ACC112 (cell line): ENCODE measurements at regions not wholly inside any gene's neighbourhood (a gene's known extent, or its start where the extent isn't known, plus 50 kb on each side); places are given as distances from the start of the nearest gene placed in this dataset.

Experiments used
- H2AFZ ChIP-seq: fragments of 200-600 bp; sonication (generic); one replicate; pipeline ENCODE4 v1.6.0; 2017; ENCODE audit warnings: antibody characterized with exemption, low read length; ENCODE audit not compliant: unreplicated experiment
- H3K27ac ChIP-seq: fragments of 200-600 bp; sonication (generic); 2 replicates; pipeline ENCODE4 v1.5.1; 2014; ENCODE audit warnings: low read depth, mild to moderate bottlenecking, antibody characterized with exemption, low read length, moderate library complexity
- H3K27me3 ChIP-seq: fragments of 200-600 bp; sonication (generic); 2 replicates; pipeline ENCODE4 v1.6.1; 2014; ENCODE audit warnings: mild to moderate bottlenecking, antibody characterized with exemption, low read length, moderate library complexity, mixed read lengths; ENCODE audit not compliant: insufficient read depth
- H3K36me3 ChIP-seq: fragments of 200-600 bp; sonication (generic); 2 replicates; pipeline ENCODE4 v1.6.1; 2016; ENCODE audit warnings: mild to moderate bottlenecking, antibody characterized with exemption, low read length, moderate library complexity, mixed read lengths; ENCODE audit not compliant: insufficient read depth
- H3K4me1 ChIP-seq: fragments of 200-600 bp; sonication (generic); one replicate; pipeline ENCODE4 v1.6.1; 2016; ENCODE audit warnings: low read length, mixed read lengths; ENCODE audit not compliant: insufficient read depth, unreplicated experiment, control insufficient read depth
- H3K4me3 ChIP-seq: fragments of 200-600 bp; sonication (generic); 2 replicates; pipeline ENCODE4 v1.5.1; 2014; ENCODE audit warnings: mild to moderate bottlenecking, low read depth, low read length
- H3K79me2 ChIP-seq: fragments of 200-600 bp; sonication (generic); one replicate; pipeline ENCODE4 v1.6.0; 2016; ENCODE audit warnings: low read length; ENCODE audit not compliant: control insufficient read depth, unreplicated experiment, insufficient read depth

DNA sequence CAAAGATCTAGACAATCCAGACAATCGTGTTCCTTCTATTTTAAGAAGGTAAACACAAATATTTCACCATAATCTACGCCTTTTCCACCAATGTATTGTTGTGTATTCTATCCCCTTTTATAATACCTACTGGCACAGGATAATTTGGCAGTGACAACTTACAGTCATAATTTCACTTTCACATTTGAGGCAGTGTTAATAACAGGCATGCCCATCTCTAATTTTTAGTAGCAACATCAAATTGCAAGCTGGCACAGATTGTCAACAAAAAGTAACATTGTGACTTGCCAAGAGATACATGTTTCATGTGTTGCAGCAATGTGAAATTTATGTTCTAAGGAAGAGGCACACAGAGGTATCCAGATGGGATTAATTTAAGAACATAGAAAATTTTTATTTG lies 912.5 kb upstream of the PABPC4L start:
- Histone ChIP-seq H3K27me3 (no peaks in the 10 kb centered on the region), H3K36me3 (no peaks in the 10 kb centered on the region), H3K27ac (no peak overlapping the region), H3K4me3 (0 out of 2 replicates have a peak overlapping the region, but pooled peaks have one; percentile 21), H3K79me2 (no peaks in the 10 kb centered on the region), H3K4me1 (no peaks in the 10 kb centered on the region), H2AFZ (no peak overlapping the region)

DNA sequence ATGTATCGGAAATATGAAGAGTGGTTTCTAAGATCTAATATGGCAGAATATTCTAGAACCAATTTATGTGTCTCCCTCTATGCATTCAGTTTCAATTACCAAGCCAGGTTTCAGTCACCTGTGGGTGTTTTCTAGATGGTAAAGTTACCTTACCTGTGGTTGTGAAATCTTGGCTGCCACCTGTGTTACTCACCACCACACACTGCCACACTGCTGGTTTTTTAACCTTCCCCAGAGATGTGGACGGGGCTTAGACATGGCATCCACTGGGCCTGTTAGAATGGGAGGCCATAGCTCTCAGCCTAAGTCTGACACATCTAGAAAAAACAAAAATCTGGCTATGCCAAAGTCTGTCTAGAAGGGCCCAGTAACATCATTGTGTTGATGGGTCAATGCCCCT lies 896.5 kb upstream of the PABPC4L start:
- H3K27ac ChIP-seq = no peak overlapping the region
- no peaks in the 10 kb centered on the region for H3K36me3 ChIP-seq
- no peaks in the 10 kb centered on the region for H3K79me2 ChIP-seq
- peak overlapping the region; percentile 36 for H2AFZ ChIP-seq
- H3K4me3 ChIP-seq = no peak overlapping the region
- no peaks in the 10 kb centered on the region for H3K4me1 ChIP-seq
- H3K27me3 ChIP-seq = no peaks in the 10 kb centered on the region

DNA sequence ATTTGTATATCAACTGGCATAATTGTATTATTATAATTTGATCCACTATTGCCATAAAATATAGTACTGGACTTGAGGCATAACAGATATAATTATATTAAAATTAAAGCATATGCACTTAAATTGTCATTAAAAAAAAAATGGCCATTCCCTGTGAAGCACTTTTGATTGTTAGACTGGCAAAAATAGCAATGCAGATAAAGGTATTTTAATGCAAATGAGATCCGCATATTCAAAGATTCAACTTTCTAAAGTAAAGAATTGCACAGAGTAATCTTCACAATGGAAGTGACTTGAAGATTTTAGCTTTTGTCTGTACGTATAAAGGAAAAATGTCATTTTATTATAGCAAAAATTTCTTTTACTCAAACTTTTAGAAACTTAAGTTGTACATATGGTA lies 871.8 kb upstream of the PABPC4L start:
- Histone ChIP-seq H2AFZ (no peak overlapping the region), H3K79me2 (no peaks in the 10 kb centered on the region), H3K4me1 (no peaks in the 10 kb centered on the region), H3K27me3 (no peaks in the 10 kb centered on the region), H3K27ac (no peak overlapping the region), H3K36me3 (no peaks in the 10 kb centered on the region), H3K4me3 (no peak overlapping the region)

DNA sequence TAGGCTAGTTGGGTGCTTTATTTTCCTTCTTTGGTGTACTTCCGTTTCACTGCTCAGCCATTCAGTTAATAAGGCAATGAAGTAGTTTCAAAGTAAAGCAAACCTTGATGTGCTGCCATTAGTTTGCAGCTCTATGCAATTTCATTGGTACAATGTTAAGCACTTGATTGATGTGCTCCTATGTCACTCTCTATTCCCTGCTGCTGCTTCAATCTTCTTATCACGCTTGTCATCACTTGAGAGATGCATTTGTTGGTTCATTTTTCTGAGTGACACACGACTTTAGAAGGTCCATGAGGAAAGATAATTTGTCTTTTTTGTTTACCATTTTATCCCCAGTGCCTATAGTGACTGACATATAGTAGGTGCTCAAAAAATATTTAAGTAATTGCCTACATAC lies 871.0 kb upstream of the PABPC4L start:
- H3K79me2 ChIP-seq = no peaks in the 10 kb centered on the region
- no peaks in the 10 kb centered on the region for H3K36me3 ChIP-seq
- H3K4me3 ChIP-seq = no peak overlapping the region
- H3K4me1 ChIP-seq = no peaks in the 10 kb centered on the region
- H3K27me3 ChIP-seq = no peaks in the 10 kb centered on the region
- no peak overlapping the region for H3K27ac ChIP-seq
- no peak overlapping the region for H2AFZ ChIP-seq

- Histone ChIP-seq H3K4me3 (no peak overlapping the region), H3K4me1 (no peaks in the 10 kb centered on the region), H3K27me3 (peaks cover 5% of the 10 kb centered on the region; the same call in 1 of the 2 replicates), H2AFZ (no peak overlapping the region), H3K36me3 (no peaks in the 10 kb centered on the region), H3K27ac (no peak overlapping the region), H3K79me2 (no peaks in the 10 kb centered on the region)
Measured at GRCh38 chr4:135065366-135065765, 863.8 kb upstream of the PABPC4L start.

- no peaks in the 10 kb centered on the region for H3K36me3 ChIP-seq
- no peaks in the 10 kb centered on the region for H3K27me3 ChIP-seq
- H2AFZ ChIP-seq = peak overlapping the region; percentile 62
- H3K4me3 ChIP-seq = peak overlapping the region; percentile 59
- H3K4me1 ChIP-seq = no peaks in the 10 kb centered on the region
- H3K79me2 ChIP-seq = no peaks in the 10 kb centered on the region
- H3K27ac ChIP-seq = no peak overlapping the region
Measured at GRCh38 chr4:135050086-135050717, 848.6 kb upstream of the PABPC4L start.

DNA sequence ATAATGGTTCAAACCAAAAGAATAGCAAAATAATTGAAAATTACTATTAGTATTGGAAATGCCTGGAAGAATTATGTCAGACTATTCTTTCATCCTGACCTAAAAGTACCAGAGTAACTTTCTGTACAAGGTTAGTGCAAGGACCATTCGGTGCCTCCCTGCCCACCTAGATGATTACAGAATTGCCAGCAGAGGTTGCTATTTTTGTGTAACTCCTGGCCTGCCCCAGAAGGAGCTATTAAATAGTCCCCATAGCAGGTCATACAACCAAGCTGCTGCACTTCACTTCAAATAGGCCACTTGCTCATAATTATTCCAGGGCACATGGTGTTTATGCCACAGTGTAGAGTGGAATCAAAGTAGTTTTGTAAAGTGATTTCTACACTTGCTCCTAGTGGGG lies 831.1 kb upstream of the PABPC4L start:
- Histone ChIP-seq H2AFZ (no peak overlapping the region), H3K27ac (no peak overlapping the region), H3K36me3 (no peaks in the 10 kb centered on the region), H3K4me1 (no peaks in the 10 kb centered on the region), H3K27me3 (no peaks in the 10 kb centered on the region), H3K4me3 (no peak overlapping the region), H3K79me2 (no peaks in the 10 kb centered on the region)

DNA sequence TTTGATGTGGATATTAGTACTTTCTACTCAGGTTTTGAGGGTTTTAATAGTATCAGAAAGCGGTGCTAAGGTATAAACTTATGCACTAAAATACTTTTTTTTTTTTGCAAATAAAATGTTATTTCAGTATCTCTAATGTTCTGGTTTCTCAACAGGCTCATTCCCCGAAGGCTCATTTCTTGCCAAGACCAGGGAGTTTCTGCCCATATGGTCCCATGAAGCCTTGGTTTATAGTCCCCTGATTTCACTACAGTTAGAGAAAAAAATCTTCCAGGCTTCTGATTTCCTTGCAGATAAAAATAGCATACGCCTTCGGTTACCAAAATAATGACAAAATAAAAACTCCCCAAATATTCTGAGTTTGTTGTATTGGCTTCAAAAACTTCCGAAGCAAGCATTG lies 814.2 kb upstream of the PABPC4L start:
- Histone ChIP-seq H3K27me3 (no peaks in the 10 kb centered on the region), H3K79me2 (no peaks in the 10 kb centered on the region), H3K36me3 (no peaks in the 10 kb centered on the region), H3K4me1 (no peaks in the 10 kb centered on the region), H3K27ac (no peak overlapping the region), H3K4me3 (no peak overlapping the region), H2AFZ (no peak overlapping the region)

DNA sequence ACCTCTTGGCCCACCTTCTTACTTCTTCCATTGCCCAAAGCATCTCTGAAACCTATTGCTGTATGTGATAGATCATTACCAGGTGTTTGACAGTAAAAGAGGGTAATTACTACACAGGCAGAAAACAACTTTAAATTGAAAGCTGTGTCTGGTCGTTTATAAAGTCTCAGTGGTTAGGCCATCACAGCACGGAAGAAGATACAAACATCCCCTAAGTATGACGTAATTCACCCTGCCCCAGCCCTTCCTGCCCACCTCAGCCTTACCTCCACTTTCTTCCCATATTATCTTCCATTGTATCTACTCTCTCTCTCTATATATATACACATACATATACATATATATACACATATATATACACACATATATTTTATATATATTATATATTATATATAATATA lies 805.8 kb upstream of the PABPC4L start:
- no peak overlapping the region for H3K4me3 ChIP-seq
- no peaks in the 10 kb centered on the region for H3K27me3 ChIP-seq
- H3K27ac ChIP-seq = no peak overlapping the region
- H2AFZ ChIP-seq = no peak overlapping the region
- H3K36me3 ChIP-seq = no peaks in the 10 kb centered on the region
- H3K79me2 ChIP-seq = no peaks in the 10 kb centered on the region
- H3K4me1 ChIP-seq = no peaks in the 10 kb centered on the region

DNA sequence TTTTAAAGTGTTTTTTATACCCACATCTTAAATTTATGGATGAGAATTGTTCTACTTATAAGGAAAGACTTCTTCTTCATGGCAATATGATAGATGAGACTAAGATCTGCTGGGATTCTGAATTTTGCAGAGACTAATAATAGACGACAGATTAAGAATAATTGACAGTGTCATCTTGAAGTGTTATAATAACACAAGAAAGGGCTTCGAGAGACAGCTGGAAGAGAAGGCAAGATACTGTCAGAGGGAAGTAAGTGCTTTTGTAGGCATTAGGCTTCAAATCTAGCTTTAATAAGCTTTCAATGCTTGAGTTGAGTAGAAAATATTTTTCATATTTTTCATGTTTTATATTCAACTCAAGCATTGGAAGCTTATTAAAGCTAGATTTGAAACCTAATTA lies 797.6 kb upstream of the PABPC4L start:
- Histone ChIP-seq H3K27ac (no peak overlapping the region), H3K36me3 (no peaks in the 10 kb centered on the region), H3K27me3 (no peaks in the 10 kb centered on the region), H2AFZ (no peak overlapping the region), H3K79me2 (no peaks in the 10 kb centered on the region), H3K4me1 (no peaks in the 10 kb centered on the region), H3K4me3 (no peak overlapping the region)

- Histone ChIP-seq H2AFZ (no peak overlapping the region), H3K79me2 (no peaks in the 10 kb centered on the region), H3K4me3 (no peak overlapping the region), H3K36me3 (no peaks in the 10 kb centered on the region), H3K4me1 (no peaks in the 10 kb centered on the region), H3K27me3 (no peaks in the 10 kb centered on the region), H3K27ac (no peak overlapping the region)
Measured at GRCh38 chr4:134961963-134962362, 760.4 kb upstream of the PABPC4L start.
